PC-9 (cell line): ENCODE measurements at regions not wholly inside any gene's neighbourhood (a gene's known extent, or its start where the extent isn't known, plus 50 kb on each side); places are given as distances from the start of the nearest gene placed in this dataset.
"Not testable (repeated sequence)": the region's sequence is repeated elsewhere in the genome, so short reads cannot be mapped to it uniquely, and the experiment has no call there.

Experiments used
- BruUV-seq: library from RNA; stranded (reverse); fragments of 400-500 nt; replicated peaks from 2 replicates; lab custom pipeline; 2021; lab: Mats Ljungman, UMichigan
- CTCF ChIA-PET: fragments of 300-600 bp; sonication (Branson Sonifier 250); formaldehyde crosslinking; loops from one replicate; lab custom pipeline; 2022; ENCODE audit warnings: antibody characterized with exemption; lab: Charles Lee
- POLR2A ChIA-PET: fragments of 300-600 bp; sonication (Branson Sonifier 250); formaldehyde crosslinking; loops from one replicate; lab custom pipeline; 2022; ENCODE audit warnings: antibody characterized with exemption; ENCODE audit not compliant: unreplicated experiment; lab: Charles Lee
- DNase-seq, 2 experiments: peaks; one replicate each; pipeline versions ENCODE4 v3.0.0 to v3.0.0-alpha.2; 2015 to 2022; ENCODE audit warnings: mixed read lengths in 1 of 2
- H2AFZ ChIP-seq: fragments of 200-600 bp; sonication (generic); 2 replicates; pipeline ENCODE4 v1.8.1; 2017; ENCODE audit warnings: antibody characterized with exemption
- H3F3A ChIP-seq: fragments of 200-600 bp; sonication (generic); 2 replicates; pipeline ENCODE4 v1.8.1; 2017; ENCODE audit warnings: antibody characterized with exemption, mild to moderate bottlenecking, low read depth; ENCODE audit not compliant: insufficient read depth
- H3K27ac ChIP-seq: fragments of 200-600 bp; sonication (generic); 2 replicates; pipeline ENCODE4 v1.6.1; 2016; ENCODE audit warnings: mixed run types
- H3K27me3 ChIP-seq: fragments of 200-600 bp; sonication (generic); 2 replicates; pipeline ENCODE4 v1.6.1; 2016; ENCODE audit warnings: low read depth, mixed run types; ENCODE audit not compliant: insufficient read depth
- H3K36me3 ChIP-seq: fragments of 200-600 bp; sonication (generic); 2 replicates; pipeline ENCODE4 v1.6.1; 2016; ENCODE audit warnings: low read depth, mixed run types
- H3K4me1 ChIP-seq: fragments of 200-600 bp; sonication (generic); replicated peaks from 2 replicates; pipeline ENCODE4 v1.6.1; 2016; ENCODE audit warnings: mixed run types; ENCODE audit not compliant: insufficient read depth
- H3K4me2 ChIP-seq: fragments of 200-600 bp; sonication (generic); 2 replicates; pipeline ENCODE4 v1.6.1; 2017; ENCODE audit warnings: mixed run types
- H3K4me3 ChIP-seq: fragments of 200-600 bp; sonication (generic); 2 replicates; pipeline ENCODE4 v1.6.1; 2016; ENCODE audit warnings: mixed run types
- H3K79me2 ChIP-seq: fragments of 200-600 bp; sonication (generic); 2 replicates; pipeline ENCODE4 v1.6.1; 2017; ENCODE audit warnings: low read depth, mixed run types
- H3K9me2 ChIP-seq: fragments of 200-600 bp; sonication (generic); 2 replicates; pipeline ENCODE4 v1.8.1; 2017; ENCODE audit warnings: mild to moderate bottlenecking; ENCODE audit not compliant: insufficient read depth
- H3K9me3 ChIP-seq: fragments of 200-600 bp; sonication (generic); 2 replicates; pipeline ENCODE4 v1.8.1; 2016; ENCODE audit warnings: low read depth; ENCODE audit not compliant: insufficient read depth
- H4K20me1 ChIP-seq: fragments of 200-600 bp; sonication (generic); 2 replicates; pipeline ENCODE4 v1.8.1; 2017; ENCODE audit not compliant: insufficient read depth
- EZH2 ChIP-seq: fragments of 200-600 bp; sonication (generic); IDR thresholded peaks from 2 replicates; pipeline ENCODE4 v1.8.0; 2017; ENCODE audit warnings: antibody characterized with exemption, low read depth
- intact Hi-C: fragments of 100-400 bp; cut with micrococcal nuclease; formaldehyde crosslinking; loops from one replicate; pipeline ENCODE4 v1.10.0; 2022; ENCODE audit not compliant: unreplicated experiment
- TF ChIP-seq, protein P1 (sequence below): fragments of 200-600 bp; sonication (generic); conservative IDR thresholded peaks from 2 replicates; pipeline ENCODE4 v1.6.1; 2017; ENCODE audit warnings: mixed run types, antibody characterized with exemption, mild to moderate bottlenecking, moderate library complexity

DNA sequence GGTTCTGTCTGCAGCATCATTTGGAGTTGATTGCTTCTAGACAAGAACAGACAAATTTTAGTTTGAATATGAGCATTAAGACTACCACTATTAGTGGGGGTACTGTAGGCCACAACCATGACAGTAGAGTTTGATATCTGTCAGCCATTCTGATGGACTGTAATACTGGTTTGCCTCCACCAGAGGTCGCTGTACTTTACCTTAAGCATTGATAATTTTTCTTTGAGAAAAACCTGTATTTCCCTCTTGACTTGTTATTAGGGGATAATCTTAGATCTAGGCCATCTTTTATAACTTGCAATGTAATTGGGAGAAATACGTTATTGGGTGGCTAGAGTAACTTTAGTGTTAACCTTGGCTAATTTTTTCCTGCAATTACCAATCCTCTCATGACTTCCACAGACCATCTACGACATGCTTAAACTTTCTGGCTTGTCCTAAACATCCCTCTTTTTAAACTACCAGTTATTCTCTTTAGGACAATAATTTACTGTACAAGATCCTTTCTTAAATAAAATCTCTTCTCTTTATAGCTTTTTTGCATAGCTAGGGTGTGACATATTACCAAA is 562.4 kb downstream of the MAGEB5 start:
- H3K9me2 ChIP-seq: no peaks in the 10 kb centered on the region
- CTCF ChIA-PET: no interaction called here
- H3F3A ChIP-seq: no peaks in the 10 kb centered on the region
- POLR2A ChIA-PET: no interaction called here
- no peak overlapping the region for H2AFZ ChIP-seq
- H3K4me1 ChIP-seq: no peaks in the 10 kb centered on the region
- no peak overlapping the region for H3K27ac ChIP-seq
- H3K4me2 ChIP-seq: no peak overlapping the region
- intact Hi-C loops: no loop called here
- DNase-seq: no peak
- no peaks in the 10 kb centered on the region for H4K20me1 ChIP-seq
- no peaks in the 10 kb centered on the region for H3K9me3 ChIP-seq
- no peaks in the 10 kb centered on the region for H3K79me2 ChIP-seq
- H3K4me3 ChIP-seq: no peak overlapping the region
- TF ChIP-seq, protein P1, sequence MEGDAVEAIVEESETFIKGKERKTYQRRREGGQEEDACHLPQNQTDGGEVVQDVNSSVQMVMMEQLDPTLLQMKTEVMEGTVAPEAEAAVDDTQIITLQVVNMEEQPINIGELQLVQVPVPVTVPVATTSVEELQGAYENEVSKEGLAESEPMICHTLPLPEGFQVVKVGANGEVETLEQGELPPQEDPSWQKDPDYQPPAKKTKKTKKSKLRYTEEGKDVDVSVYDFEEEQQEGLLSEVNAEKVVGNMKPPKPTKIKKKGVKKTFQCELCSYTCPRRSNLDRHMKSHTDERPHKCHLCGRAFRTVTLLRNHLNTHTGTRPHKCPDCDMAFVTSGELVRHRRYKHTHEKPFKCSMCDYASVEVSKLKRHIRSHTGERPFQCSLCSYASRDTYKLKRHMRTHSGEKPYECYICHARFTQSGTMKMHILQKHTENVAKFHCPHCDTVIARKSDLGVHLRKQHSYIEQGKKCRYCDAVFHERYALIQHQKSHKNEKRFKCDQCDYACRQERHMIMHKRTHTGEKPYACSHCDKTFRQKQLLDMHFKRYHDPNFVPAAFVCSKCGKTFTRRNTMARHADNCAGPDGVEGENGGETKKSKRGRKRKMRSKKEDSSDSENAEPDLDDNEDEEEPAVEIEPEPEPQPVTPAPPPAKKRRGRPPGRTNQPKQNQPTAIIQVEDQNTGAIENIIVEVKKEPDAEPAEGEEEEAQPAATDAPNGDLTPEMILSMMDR: peak; percentile 56
- no peak for TF ChIP-seq EZH2
- no peaks in the 10 kb centered on the region for H3K27me3 ChIP-seq
- no TSS peak for BruUV-seq
- no peaks in the 10 kb centered on the region for H3K36me3 ChIP-seq

- intact Hi-C loops: no loop called here
- no peak overlapping the region for H3K27ac ChIP-seq
- ChIA-PET CTCF (no interaction called here), POLR2A (no interaction called here)
- H3K27me3 ChIP-seq: no peaks in the 10 kb centered on the region
- H3K36me3 ChIP-seq: no peaks in the 10 kb centered on the region
- no peaks in the 10 kb centered on the region for H3K9me3 ChIP-seq
- no peaks in the 10 kb centered on the region for H3K79me2 ChIP-seq
- no peak overlapping the region for H2AFZ ChIP-seq
- H4K20me1 ChIP-seq: no peaks in the 10 kb centered on the region
- BruUV-seq: no TSS peak
- no peak overlapping the region for H3K4me2 ChIP-seq
- H3K4me1 ChIP-seq: no peaks in the 10 kb centered on the region
- no peak for TF ChIP-seq EZH2
- TF ChIP-seq, protein P1: no peak
- no peak for DNase-seq
- H3K9me2 ChIP-seq: no peaks in the 10 kb centered on the region
- no peaks in the 10 kb centered on the region for H3F3A ChIP-seq
- no peak overlapping the region for H3K4me3 ChIP-seq
Measured at GRCh38 chrX:26762253-26762652, 546.3 kb downstream of the MAGEB5 start.

GRCh38 chrX:26755760-26756159 is 539.8 kb downstream of the MAGEB5 start:
- BruUV-seq, H4K20me1 ChIP-seq, H3F3A ChIP-seq: not testable (repeated sequence)

DNA sequence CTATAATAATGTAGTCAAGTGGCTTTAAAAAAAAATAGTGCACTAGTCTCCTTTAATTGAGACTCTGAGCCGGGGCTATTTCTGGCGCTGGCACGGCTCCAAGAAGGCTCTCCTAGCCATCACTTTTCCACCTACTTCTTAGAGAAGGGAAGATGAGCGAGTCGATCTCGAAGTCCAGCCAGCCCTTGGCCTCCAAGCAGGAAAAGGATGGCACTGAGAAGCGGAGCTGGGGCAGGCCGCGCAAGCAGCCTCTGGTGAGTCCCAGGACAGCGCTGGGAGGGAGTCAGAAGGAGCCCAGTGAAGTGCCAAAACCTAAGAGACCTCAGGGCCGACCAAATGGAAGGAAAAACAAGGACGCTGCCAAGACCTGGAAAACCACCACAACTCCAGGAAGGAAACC is 531.9 kb downstream of the MAGEB5 start:
- Histone ChIP-seq H3K4me1 (no peaks in the 10 kb centered on the region), H3K27ac (no peak overlapping the region), H2AFZ (no peak overlapping the region), H3K4me2 (no peak overlapping the region), H3K9me3 (no peaks in the 10 kb centered on the region), H3K79me2 (no peaks in the 10 kb centered on the region), H3K36me3 (no peaks in the 10 kb centered on the region), H3F3A (no peaks in the 10 kb centered on the region), H3K9me2 (no peaks in the 10 kb centered on the region), H4K20me1 (no peaks in the 10 kb centered on the region), H3K27me3 (no peaks in the 10 kb centered on the region), H3K4me3 (no peak overlapping the region)
- DNase-seq: no peak
- intact Hi-C loops: no loop called here
- ChIA-PET CTCF (no interaction called here), POLR2A (no interaction called here)
- BruUV-seq: no TSS peak
- no peak for TF ChIP-seq EZH2
- TF ChIP-seq, protein P1: no peak

More at GRCh38 chrX:26755760-26756159, 539.8 kb downstream of the MAGEB5 start:
- intact Hi-C loops, H3K4me2 ChIP-seq, H3K36me3 ChIP-seq, H3K9me2 ChIP-seq, H3K79me2 ChIP-seq, H3K4me1 ChIP-seq, CTCF ChIA-PET, H2AFZ ChIP-seq, H3K9me3 ChIP-seq, H3K27me3 ChIP-seq, POLR2A ChIA-PET, H3K27ac ChIP-seq, H3K4me3 ChIP-seq, DNase-seq: not testable (repeated sequence)
